Stomach smooth muscle (tissue), 2 donors: ENCODE measurements at regions not wholly inside any gene's neighbourhood (a gene's known extent, or its start where the extent isn't known, plus 50 kb on each side); places are given as distances from the start of the nearest gene placed in this dataset.

ENCODE experiments used
- H3K27ac ChIP-seq: one replicate; pipeline ENCODE4 v1.7.0; 2013; ENCODE audit warnings: mild to moderate bottlenecking, low read length, inconsistent platforms
- H3K27me3 ChIP-seq, 2 donors: one replicate each; pipeline ENCODE4 v1.7.0; 2013; ENCODE audit warnings: low read length in 2 of 2; ENCODE audit not compliant: insufficient read depth in 2 of 2, control insufficient read depth in 1 of 2
- H3K36me3 ChIP-seq, 2 donors: one replicate each; pipeline ENCODE4 v1.7.0; 2013; ENCODE audit warnings: low read length in 2 of 2; ENCODE audit not compliant: control insufficient read depth in 2 of 2, insufficient read depth in 2 of 2
- H3K4me1 ChIP-seq: one replicate; pipeline ENCODE4 v1.7.0; 2013; ENCODE audit warnings: low read length; ENCODE audit not compliant: control insufficient read depth, insufficient read depth
- H3K4me3 ChIP-seq, 2 donors: one replicate each; pipeline ENCODE4 v1.7.0; 2013; ENCODE audit warnings: low read length in 2 of 2
- H3K9ac ChIP-seq, 2 donors: one replicate each; pipeline ENCODE4 v1.7.0; 2013; ENCODE audit warnings: low read length in 2 of 2, mild to moderate bottlenecking in 1 of 2
- H3K9me3 ChIP-seq, 2 donors: one replicate each; pipeline ENCODE4 v1.7.0; 2013; ENCODE audit warnings: low read length in 2 of 2; ENCODE audit not compliant: control insufficient read depth in 2 of 2
- donor health status: healthy.
- donor health status: Pancreatic carcinoma.

- Histone ChIP-seq H3K27me3 (peaks cover 0 to 3% of the 10 kb centered on the region in 2 donors), H3K9ac (no peak overlapping the region), H3K4me1 (peaks cover 12% of the 10 kb centered on the region), H3K4me3 (no peak overlapping the region), H3K36me3 (no peaks in the 10 kb centered on the region), H3K27ac (no peak overlapping the region), H3K9me3 (no peaks in the 10 kb centered on the region)
These were observed 224.5 kb upstream of the AGTR2 start for GRCh38 chrX:115946059-115946458.

GRCh38 chrX:115948018-115948923 is 222.3 kb upstream of the AGTR2 start:
- Histone ChIP-seq H3K36me3 (no peaks in the 10 kb centered on the region), H3K27ac (no peak overlapping the region), H3K9ac (no peak overlapping the region), H3K9me3 (no peaks in the 10 kb centered on the region), H3K4me1 (peaks cover 4% of the 10 kb centered on the region), H3K27me3 (peaks cover 0 to 2% of the 10 kb centered on the region in 2 donors), H3K4me3 (no peak overlapping the region)

GRCh38 chrX:115949900-115950822 is 220.4 kb upstream of the AGTR2 start:
- peak overlapping the region in 1 of 2 donors; percentile 22 for H3K4me3 ChIP-seq

GRCh38 chrX:115952417-115953092 is 218.0 kb upstream of the AGTR2 start:
- Histone ChIP-seq H3K9ac (no peak overlapping the region), H3K36me3 (no peaks in the 10 kb centered on the region), H3K9me3 (no peaks in the 10 kb centered on the region), H3K27me3 (no peaks in the 10 kb centered on the region), H3K4me1 (peaks cover 4% of the 10 kb centered on the region), H3K4me3 (no peak overlapping the region), H3K27ac (no peak overlapping the region)

More at GRCh38 chrX:115949900-115950822, 220.4 kb upstream of the AGTR2 start:
- H3K36me3 ChIP-seq = no peaks in the 10 kb centered on the region
- no peak overlapping the region for H3K27ac ChIP-seq
- H3K9me3 ChIP-seq = no peaks in the 10 kb centered on the region
- no peak overlapping the region for H3K9ac ChIP-seq
- peaks cover 4% of the 10 kb centered on the region for H3K4me1 ChIP-seq
- no peaks in the 10 kb centered on the region for H3K27me3 ChIP-seq

- no peak overlapping the region for H3K27ac ChIP-seq
- H3K9ac ChIP-seq = no peak overlapping the region
- no peak overlapping the region for H3K4me3 ChIP-seq
- H3K9me3 ChIP-seq = no peaks in the 10 kb centered on the region
- no peaks in the 10 kb centered on the region for H3K36me3 ChIP-seq
- H3K4me1 ChIP-seq = peaks cover 7% of the 10 kb centered on the region
- peaks cover 0 to 16% of the 10 kb centered on the region in 2 donors for H3K27me3 ChIP-seq
These were observed 212.6 kb upstream of the AGTR2 start for GRCh38 chrX:115957862-115958490.

- H3K9ac ChIP-seq = no peak overlapping the region
- peaks cover 0 to 16% of the 10 kb centered on the region in 2 donors for H3K27me3 ChIP-seq
- H3K27ac ChIP-seq = no peak overlapping the region
- H3K9me3 ChIP-seq = no peaks in the 10 kb centered on the region
- H3K4me3 ChIP-seq = no peak overlapping the region
- no peaks in the 10 kb centered on the region for H3K36me3 ChIP-seq
- peaks cover 7% of the 10 kb centered on the region for H3K4me1 ChIP-seq
These were observed 211.7 kb upstream of the AGTR2 start for GRCh38 chrX:115958687-115959359.

GRCh38 chrX:115960440-115961084 is 210.0 kb upstream of the AGTR2 start:
- Histone ChIP-seq H3K4me3 (no peak overlapping the region), H3K27ac (no peak overlapping the region), H3K27me3 (peaks cover 0 to 16% of the 10 kb centered on the region in 2 donors), H3K36me3 (no peaks in the 10 kb centered on the region), H3K4me1 (peaks cover 7% of the 10 kb centered on the region), H3K9me3 (no peaks in the 10 kb centered on the region), H3K9ac (no peak overlapping the region)

GRCh38 chrX:115966920-115967319 is 203.6 kb upstream of the AGTR2 start:
- no peak overlapping the region for H3K9ac ChIP-seq
- no peaks in the 10 kb centered on the region for H3K36me3 ChIP-seq
- H3K9me3 ChIP-seq = no peaks in the 10 kb centered on the region
- H3K27ac ChIP-seq = peak overlapping the region; percentile 32
- peak overlapping the region; percentile 57 to 73 for H3K4me3 ChIP-seq
- peaks cover 4% of the 10 kb centered on the region for H3K4me1 ChIP-seq
- H3K27me3 ChIP-seq = peaks cover 0 to 8% of the 10 kb centered on the region in 2 donors

- H3K36me3 ChIP-seq = no peaks in the 10 kb centered on the region
- H3K27ac ChIP-seq = peak overlapping the region; percentile 67
- H3K27me3 ChIP-seq = peaks cover 0 to 12% of the 10 kb centered on the region in 2 donors
These were observed 201.9 kb upstream of the AGTR2 start for GRCh38 chrX:115968436-115969252.

More at GRCh38 chrX:115968436-115969252, 201.9 kb upstream of the AGTR2 start:
- Histone ChIP-seq H3K9me3 (no peaks in the 10 kb centered on the region), H3K4me3 (peak overlapping the region; percentile 73 to 83), H3K4me1 (peaks cover 4% of the 10 kb centered on the region), H3K9ac (peak overlapping the region; percentile 76)
